GM23338 (cell line): ENCODE measurements at regions not wholly inside any gene's neighbourhood (a gene's known extent, or its start where the extent isn't known, plus 50 kb on each side); places are given as distances from the start of the nearest gene placed in this dataset.

Experiments used
- CTCF ChIP-seq, 2 experiments: fragments of 200-600 bp in 1 of 2; sonication (generic) in 1 of 2; conservative IDR thresholded peaks; 2 replicates each; pipeline versions ENCODE4 v1.5.1 to v1.6.1; 2016 to 2017; ENCODE audit warnings: antibody characterized with exemption in 2 of 2, low read depth in 2 of 2, mild to moderate bottlenecking in 2 of 2, moderate library complexity in 1 of 2
- EZH2phosphoT487 ChIP-seq: fragments of 200-600 bp; sonication (generic); IDR thresholded peaks from one replicate; pipeline ENCODE4 v1.8.1; 2018; ENCODE audit warnings: antibody characterized with exemption; ENCODE audit not compliant: unreplicated experiment
- JUNB ChIP-seq: IDR thresholded peaks from one replicate; pipeline ENCODE4 v1.6.1; 2016; ENCODE audit warnings: antibody characterized with exemption; ENCODE audit not compliant: unreplicated experiment
- ZNF114 ChIP-seq: fragments of 250-450 bp; sonication (Bioruptor Pico); IDR thresholded peaks from 2 replicates; pipeline ENCODE4 v1.5.0; 2020; ENCODE audit warnings: mild to moderate bottlenecking, moderate library complexity

- TF ChIP-seq JUNB (no peak), CTCF (conservative IDR thresholded peaks at IDR 0.05; ENCODE audit: low read depth in 2 of 2) (no peak), ZNF114 (CRISPR knock-in tag) (no peak), EZH2phosphoT487 (no peak)
Observed at GRCh38 chr4:129603241-129603931, 507.4 kb downstream of the C4orf33 start.
